ENCODE measurements at regions not wholly inside any gene's neighbourhood (a gene's known extent, or its start where the extent isn't known, plus 50 kb on each side); places are given as distances from the start of the nearest gene placed in this dataset.

DNA sequence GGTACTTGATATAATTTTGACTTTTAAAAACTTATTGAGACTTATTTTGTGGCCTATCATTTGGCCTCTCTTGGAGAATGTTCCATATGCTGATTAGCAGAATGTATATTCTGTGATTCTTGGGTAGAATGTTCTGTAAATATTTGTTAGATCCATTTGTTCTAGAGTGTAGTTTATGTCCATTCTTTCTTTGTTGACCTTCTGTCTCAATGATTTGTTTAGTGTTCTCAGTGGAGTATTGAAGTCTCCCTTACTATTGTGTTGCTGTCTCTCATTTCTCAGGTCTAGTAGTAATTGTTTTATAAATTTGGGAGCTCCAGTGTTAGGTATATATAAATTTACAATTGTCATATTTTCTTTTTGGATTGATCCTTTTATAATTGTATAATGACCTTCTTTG, 349.6 kb upstream of the CWC22 start:
- TF ChIP-seq, protein P1, sequence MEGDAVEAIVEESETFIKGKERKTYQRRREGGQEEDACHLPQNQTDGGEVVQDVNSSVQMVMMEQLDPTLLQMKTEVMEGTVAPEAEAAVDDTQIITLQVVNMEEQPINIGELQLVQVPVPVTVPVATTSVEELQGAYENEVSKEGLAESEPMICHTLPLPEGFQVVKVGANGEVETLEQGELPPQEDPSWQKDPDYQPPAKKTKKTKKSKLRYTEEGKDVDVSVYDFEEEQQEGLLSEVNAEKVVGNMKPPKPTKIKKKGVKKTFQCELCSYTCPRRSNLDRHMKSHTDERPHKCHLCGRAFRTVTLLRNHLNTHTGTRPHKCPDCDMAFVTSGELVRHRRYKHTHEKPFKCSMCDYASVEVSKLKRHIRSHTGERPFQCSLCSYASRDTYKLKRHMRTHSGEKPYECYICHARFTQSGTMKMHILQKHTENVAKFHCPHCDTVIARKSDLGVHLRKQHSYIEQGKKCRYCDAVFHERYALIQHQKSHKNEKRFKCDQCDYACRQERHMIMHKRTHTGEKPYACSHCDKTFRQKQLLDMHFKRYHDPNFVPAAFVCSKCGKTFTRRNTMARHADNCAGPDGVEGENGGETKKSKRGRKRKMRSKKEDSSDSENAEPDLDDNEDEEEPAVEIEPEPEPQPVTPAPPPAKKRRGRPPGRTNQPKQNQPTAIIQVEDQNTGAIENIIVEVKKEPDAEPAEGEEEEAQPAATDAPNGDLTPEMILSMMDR (IDR thresholded peaks at IDR 0.05; ENCODE audit: insufficient read depth, low read length, missing control alignments): no peak
- H3K4me3 ChIP-seq (ENCODE audit: low read depth, low read length): no peak overlapping the region
- DNase-seq (ENCODE audit: low read depth, low spot score): no peak
- CTCF ChIA-PET: interaction anchor here (0.6 kb wide), 1 partner anchor 583 kb away, joined by 3 read pairs; no protein-coding TSS in a partner anchor
- POLR2A ChIA-PET: no interaction called here

DNA sequence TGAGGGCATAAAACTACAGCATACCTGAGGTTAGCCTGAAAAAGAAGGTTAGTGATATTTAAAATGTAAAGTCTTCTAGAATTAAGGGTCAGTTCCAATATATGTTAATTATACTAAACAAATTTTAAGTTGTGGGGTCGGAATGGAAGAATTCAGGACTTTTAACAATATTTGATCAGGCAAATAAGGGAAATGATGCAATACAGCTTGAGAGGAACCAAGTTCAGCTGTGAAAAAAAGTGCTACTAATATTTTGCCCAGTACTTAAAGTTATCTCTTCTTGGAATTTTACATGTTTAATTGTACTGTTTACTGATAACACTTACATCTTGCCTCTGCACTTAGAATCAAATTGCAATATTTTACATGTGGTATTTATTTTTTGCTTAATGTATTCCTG, 345.5 kb upstream of the CWC22 start:
- DNase-seq (ENCODE audit: low read depth, low spot score): no peak
- TF ChIP-seq, protein P1 (IDR thresholded peaks at IDR 0.05; ENCODE audit: insufficient read depth, low read length, missing control alignments): no peak
- ChIA-PET POLR2A (no interaction called here), CTCF (no interaction called here)
- H3K4me3 ChIP-seq (ENCODE audit: low read depth, low read length): no peak overlapping the region

DNA sequence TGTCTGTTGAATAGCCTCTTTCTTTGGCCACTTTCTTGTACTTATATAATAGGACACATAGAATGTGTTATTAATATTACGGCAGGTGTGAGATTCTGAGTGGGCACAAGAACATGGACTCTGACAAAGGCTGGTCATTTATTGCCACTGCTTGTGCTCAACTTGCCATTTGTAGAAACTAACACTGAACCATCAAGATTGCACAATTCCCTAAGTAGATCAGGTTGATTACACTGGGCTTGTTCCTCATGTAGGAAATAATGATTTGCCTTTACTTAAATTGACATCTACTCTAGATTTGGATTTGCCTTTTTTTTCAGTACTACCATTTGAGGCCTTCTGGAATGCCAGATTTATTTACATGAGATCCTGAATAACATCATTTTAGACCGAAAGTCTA, 342.7 kb upstream of the CWC22 start:
- ChIA-PET CTCF (no interaction called here), POLR2A (no interaction called here)
- no peak overlapping the region for H3K4me3 ChIP-seq (ENCODE audit: low read depth, low read length)
- TF ChIP-seq, protein P1 (IDR thresholded peaks at IDR 0.05; ENCODE audit: insufficient read depth, low read length, missing control alignments): no peak
- no peak for DNase-seq (ENCODE audit: low read depth, low spot score)

DNA sequence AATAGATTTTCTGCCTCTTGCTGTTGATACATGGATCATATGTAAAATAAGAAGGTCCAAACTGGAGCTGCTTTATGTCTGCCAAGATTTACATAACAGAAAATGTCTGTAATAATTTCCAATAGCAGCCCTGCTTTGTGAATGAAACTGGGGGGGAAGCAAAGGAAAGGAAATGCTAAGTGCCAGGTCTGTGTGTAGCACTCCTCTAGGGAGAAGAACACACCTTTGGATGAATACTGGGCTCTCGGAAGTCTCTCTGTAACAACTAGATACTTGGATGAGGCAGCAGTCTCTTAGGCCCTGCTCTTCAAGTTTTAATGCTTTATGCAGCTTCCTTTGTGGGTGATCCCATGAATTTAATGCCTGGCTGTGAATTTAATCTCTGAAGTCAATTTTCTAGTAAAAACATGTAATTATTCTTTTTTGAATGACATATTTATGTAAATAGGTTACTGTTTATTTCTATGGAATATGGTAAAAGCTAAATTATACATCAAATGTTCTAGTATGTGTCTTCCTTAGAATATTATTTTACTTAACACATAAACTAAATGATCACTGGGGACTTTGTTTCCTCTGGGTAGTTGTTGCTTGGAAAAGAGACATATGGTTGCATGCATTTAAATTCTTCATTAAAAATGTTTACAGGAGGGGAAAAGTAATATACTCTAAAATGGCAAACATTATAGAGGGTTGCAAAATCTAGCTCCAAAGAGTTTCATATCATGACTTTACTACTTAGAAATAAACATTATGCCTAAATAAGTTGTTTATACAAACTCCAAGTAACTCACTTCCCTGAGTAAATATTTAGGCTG, 336.6 kb upstream of the CWC22 start:
- no peak overlapping the region for H3K4me3 ChIP-seq (ENCODE audit: low read depth, low read length)
- ChIA-PET CTCF (no interaction called here), POLR2A (no interaction called here)
- DNase-seq (ENCODE audit: low read depth, low spot score): no peak
- TF ChIP-seq, protein P1 (IDR thresholded peaks at IDR 0.05; ENCODE audit: insufficient read depth, low read length, missing control alignments): no peak

DNA sequence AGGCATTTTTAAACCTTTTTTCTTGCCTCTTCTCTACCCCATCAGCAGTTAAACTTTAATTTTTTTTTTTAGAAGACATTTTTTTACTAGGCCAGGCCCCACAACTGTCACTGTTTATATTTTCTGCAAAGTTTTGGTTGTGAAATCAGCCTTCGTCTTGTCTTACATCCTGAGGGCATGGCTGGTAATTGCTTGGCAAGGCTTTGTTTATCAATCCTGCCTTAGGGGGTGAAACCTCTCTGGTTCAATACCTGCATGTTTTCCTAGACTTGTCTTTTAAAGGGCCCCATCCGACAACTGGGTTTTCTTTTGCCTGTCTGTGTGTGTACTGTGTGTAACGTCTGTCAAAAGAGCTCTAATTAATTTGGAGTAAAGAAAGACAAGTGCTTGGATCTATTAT, 330.0 kb upstream of the CWC22 start:
- POLR2A ChIA-PET: no interaction called here
- TF ChIP-seq, protein P1 (IDR thresholded peaks at IDR 0.05; ENCODE audit: insufficient read depth, low read length, missing control alignments): no peak
- no peak overlapping the region for H3K4me3 ChIP-seq (ENCODE audit: low read depth, low read length)
- no peak for DNase-seq (ENCODE audit: low read depth, low spot score)
- CTCF ChIA-PET: no interaction called here

DNA sequence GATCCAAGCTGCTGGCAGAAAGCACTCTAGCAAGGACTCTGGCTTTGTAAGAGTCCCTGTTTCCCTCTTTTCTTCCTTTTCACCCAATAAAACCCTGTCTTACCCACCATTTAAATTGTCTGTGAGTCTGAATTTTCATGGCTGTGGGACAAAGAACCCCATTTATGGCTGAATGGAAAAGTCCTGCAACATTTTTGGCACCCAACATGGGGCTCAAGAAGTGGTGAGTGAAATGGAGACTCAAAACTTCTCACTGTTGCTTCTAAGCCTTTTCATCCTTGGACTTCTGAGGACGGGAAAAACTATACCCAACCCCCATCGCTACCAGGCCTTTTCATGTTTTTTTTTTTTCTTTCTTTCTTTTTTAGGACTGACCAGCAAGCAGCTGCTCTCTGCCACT, 329.5 kb upstream of the CWC22 start:
- CTCF ChIA-PET: no interaction called here
- POLR2A ChIA-PET: no interaction called here
- DNase-seq (ENCODE audit: low read depth, low spot score): no peak
- no peak overlapping the region for H3K4me3 ChIP-seq (ENCODE audit: low read depth, low read length)
- TF ChIP-seq, protein P1 (IDR thresholded peaks at IDR 0.05; ENCODE audit: insufficient read depth, low read length, missing control alignments): no peak
